WTC11 (cell line): ENCODE measurements at regions not wholly inside any gene's neighbourhood (a gene's known extent, or its start where the extent isn't known, plus 50 kb on each side); places are given as distances from the start of the nearest gene placed in this dataset.

Experiments
- ATAC-seq: fragments of 200-7000 bp; cut with Tn5 transposase; 2 replicates; pipeline ENCODE4 v1.10.0; 2021; ENCODE audit warnings: mild to moderate bottlenecking, moderate library complexity
- CTCF ChIA-PET: fragments of 300-600 bp; sonication (Branson Sonifier 250); formaldehyde crosslinking; loops from one replicate; lab custom pipeline; 2021; ENCODE audit warnings: antibody characterized with exemption; lab: Charles Lee
- POLR2A ChIA-PET: fragments of 350-600 bp; sonication (Branson Sonifier 250); formaldehyde crosslinking; loops from one replicate; lab custom pipeline; 2021; ENCODE audit warnings: antibody characterized with exemption; lab: Charles Lee
- DNase-seq: peaks from one replicate; pipeline ENCODE4 v3.0.0; 2021; ENCODE audit warnings: low spot score
- H3K27ac Mint-ChIP-seq: 2 replicates; pipeline ENCODE4 v1.8.0; 2021; ENCODE audit warnings: mixed read lengths
- H3K27me3 Mint-ChIP-seq: 2 replicates; pipeline ENCODE4 v1.8.0; 2021; ENCODE audit warnings: low read depth, mild to moderate bottlenecking, moderate library complexity, mixed read lengths
- H3K36me3 Mint-ChIP-seq: 2 replicates; pipeline ENCODE4 v1.8.0; 2021; ENCODE audit warnings: mixed read lengths
- H3K4me1 Mint-ChIP-seq: 2 replicates; pipeline ENCODE4 v1.8.0; 2022; ENCODE audit warnings: mixed read lengths
- H3K4me3 Mint-ChIP-seq: 2 replicates; pipeline ENCODE4 v1.8.0; 2021; ENCODE audit warnings: mild to moderate bottlenecking, moderate library complexity, mixed read lengths
- H3K9me3 Mint-ChIP-seq: 2 replicates; pipeline ENCODE4 v1.8.0; 2021; ENCODE audit warnings: mixed read lengths
- AFF4 ChIP-seq: sonication (generic); formaldehyde crosslinking; IDR thresholded peaks from 2 replicates; pipeline ENCODE4 v1.8.1; 2023; ENCODE audit warnings: mild to moderate bottlenecking, missing genetic modification reagents, borderline replicate concordance
- ATF1 ChIP-seq: sonication (generic); formaldehyde crosslinking; IDR thresholded peaks from 2 replicates; pipeline ENCODE4 v1.8.1; 2023; ENCODE audit warnings: mild to moderate bottlenecking, moderate library complexity, missing genetic modification reagents
- ATF2 ChIP-seq: sonication (generic); formaldehyde crosslinking; IDR thresholded peaks from 2 replicates; pipeline ENCODE4 v1.8.1; 2022; ENCODE audit warnings: low read depth, missing genetic modification reagents, borderline replicate concordance
- ERG ChIP-seq: fragments of 250-450 bp; sonication (Bioruptor Pico); IDR thresholded peaks from 2 replicates; pipeline ENCODE4 v1.8.0; 2021; ENCODE audit warnings: mild to moderate bottlenecking
- GRHL2 ChIP-seq: fragments of 250-450 bp; sonication (Bioruptor Pico); IDR thresholded peaks from 2 replicates; pipeline ENCODE4 v1.8.0; 2022; ENCODE audit warnings: mild to moderate bottlenecking, moderate library complexity; ENCODE audit not compliant: insufficient replicate concordance, severe bottlenecking
- IRF2 ChIP-seq: sonication (generic); formaldehyde crosslinking; IDR thresholded peaks from 2 replicates; pipeline ENCODE4 v1.8.0; 2022; ENCODE audit warnings: low read depth, missing genetic modification reagents, borderline replicate concordance
- JAZF1 ChIP-seq: fragments of 250-450 bp; sonication (Bioruptor Pico); IDR thresholded peaks from 2 replicates; pipeline ENCODE4 v1.9.0; 2021; ENCODE audit warnings: moderate library complexity, mild to moderate bottlenecking, inconsistent platforms
- NFE2L1 ChIP-seq: sonication (generic); formaldehyde crosslinking; IDR thresholded peaks from 2 replicates; pipeline ENCODE4 v1.8.1; 2023; ENCODE audit warnings: missing genetic modification reagents
- NR1H2 ChIP-seq: sonication (generic); formaldehyde crosslinking; IDR thresholded peaks from 2 replicates; pipeline ENCODE4 v1.9.0; 2021; ENCODE audit warnings: mild to moderate bottlenecking, moderate library complexity, missing genetic modification reagents
- NR3C1 ChIP-seq: sonication (generic); formaldehyde crosslinking; conservative IDR thresholded peaks from 2 replicates; pipeline ENCODE4 v1.8.1; 2023; ENCODE audit warnings: low read depth, mild to moderate bottlenecking, missing genetic modification reagents
- OVOL2 ChIP-seq: fragments of 250-450 bp; sonication (Bioruptor Pico); IDR thresholded peaks from 2 replicates; pipeline ENCODE4 v1.9.0; 2021; ENCODE audit warnings: mild to moderate bottlenecking, borderline replicate concordance
- RELA ChIP-seq: sonication (generic); formaldehyde crosslinking; IDR thresholded peaks from 2 replicates; pipeline ENCODE4 v1.8.1; 2022; ENCODE audit warnings: missing genetic modification reagents, mild to moderate bottlenecking, borderline replicate concordance
- TEAD4 ChIP-seq: sonication (generic); formaldehyde crosslinking; IDR thresholded peaks from 2 replicates; pipeline ENCODE4 v1.8.0; 2022; ENCODE audit warnings: mild to moderate bottlenecking, missing genetic modification reagents
- ZNF138 ChIP-seq: sonication (generic); formaldehyde crosslinking; conservative IDR thresholded peaks from 2 replicates; pipeline ENCODE4 v1.8.1; 2022; ENCODE audit warnings: mild to moderate bottlenecking, moderate library complexity, missing genetic modification reagents
- ZNF219 ChIP-seq: sonication (generic); formaldehyde crosslinking; IDR thresholded peaks from 2 replicates; pipeline ENCODE4 v1.8.0; 2023; ENCODE audit warnings: missing genetic modification reagents, mild to moderate bottlenecking, borderline replicate concordance
- ZNF532 ChIP-seq: fragments of 250-450 bp; sonication (Bioruptor Pico); IDR thresholded peaks from 2 replicates; pipeline ENCODE4 v1.9.0; 2021; ENCODE audit warnings: mild to moderate bottlenecking, borderline replicate concordance

- TF ChIP-seq TEAD4 (CRISPR knock-in tag), result no peak
- TF ChIP-seq NR1H2, result no peak
- TF ChIP-seq JAZF1 (CRISPR knock-in tag), result no peak
- no peak for TF ChIP-seq IRF2 (CRISPR knock-in tag)
- TF ChIP-seq ZNF138 (CRISPR knock-in tag), result no peak
These were observed 111.4 kb downstream of the TFPI2 start (continued) for GRCh38 chr7:93779115-93779514.

- H3K27ac Mint-ChIP-seq, result no peak overlapping the region
- DNase-seq (no peak), ATAC-seq (no peak)
- H3K4me1 Mint-ChIP-seq, result no peaks in the 10 kb centered on the region
- H3K36me3 Mint-ChIP-seq, result no peaks in the 10 kb centered on the region
- CTCF ChIA-PET, result no interaction called here
- POLR2A ChIA-PET, result no interaction called here
- H3K27me3 Mint-ChIP-seq, result no peaks in the 10 kb centered on the region
- TF ChIP-seq ATF2 (no peak), ATF1 (CRISPR knock-in tag) (no peak), NFE2L1 (no peak), NR3C1 (CRISPR knock-in tag) (no peak), GRHL2 (CRISPR knock-in tag) (no peak), ZNF532 (no peak), ERG (no peak), ZNF219 (CRISPR knock-in tag) (no peak), OVOL2 (no peak), AFF4 (CRISPR knock-in tag) (no peak), RELA (CRISPR knock-in tag) (no peak)
- H3K4me3 Mint-ChIP-seq, result no peak overlapping the region
- H3K9me3 Mint-ChIP-seq, result no peaks in the 10 kb centered on the region
These were observed 112.2 kb downstream of the TFPI2 start for GRCh38 chr7:93778384-93778783.
